SU-DHL-6 (cell line): ENCODE measurements at regions not wholly inside any gene's neighbourhood (a gene's known extent, or its start where the extent isn't known, plus 50 kb on each side); places are given as distances from the start of the nearest gene placed in this dataset.

ENCODE experiments used
- H2AFZ ChIP-seq: fragments of 200-600 bp; sonication (generic); 2 replicates; pipeline ENCODE4 v1.6.1; 2014; ENCODE audit warnings: low read depth, mild to moderate bottlenecking, moderate library complexity, mixed read lengths, antibody characterized with exemption, low read length; ENCODE audit not compliant: severe bottlenecking
- H3F3A ChIP-seq: fragments of 200-600 bp; shearing (Covaris generic); 2 replicates; pipeline ENCODE4 v1.6.0; 2016; ENCODE audit warnings: antibody characterized with exemption, mild to moderate bottlenecking; ENCODE audit not compliant: insufficient read depth
- H3K27ac ChIP-seq: fragments of 200-600 bp; sonication (generic); 2 replicates; pipeline ENCODE4 v1.5.1; 2016; ENCODE audit warnings: low read depth, mild to moderate bottlenecking, low read length, moderate library complexity, mixed read lengths
- H3K27me3 ChIP-seq: fragments of 200-600 bp; sonication (generic), shearing (Covaris generic); 2 replicates; pipeline ENCODE4 v1.6.0; 2014; ENCODE audit warnings: mild to moderate bottlenecking, low read length
- H3K36me3 ChIP-seq: fragments of 200-600 bp; sonication (generic); 2 replicates; pipeline ENCODE4 v1.6.1; 2014; ENCODE audit warnings: mild to moderate bottlenecking, low read length, mixed read lengths
- H3K4me2 ChIP-seq: fragments of 300-600, 200-600 bp; shearing (Covaris generic), sonication (generic); 2 replicates; pipeline ENCODE4 v1.6.0; 2014; ENCODE audit warnings: low read length, low read depth, mild to moderate bottlenecking; ENCODE audit not compliant: poor library complexity, severe bottlenecking
- H3K4me3 ChIP-seq: fragments of 200-600 bp; sonication (generic); 2 replicates; pipeline ENCODE4 v1.5.1; 2014; ENCODE audit warnings: antibody characterized with exemption, low read length, mild to moderate bottlenecking, mixed read lengths; ENCODE audit not compliant: insufficient read depth, poor library complexity, severe bottlenecking
- H3K79me2 ChIP-seq: fragments of 200-600 bp; sonication (generic); 2 replicates; pipeline ENCODE4 v1.6.1; 2014; ENCODE audit warnings: mild to moderate bottlenecking, low read length, moderate library complexity; ENCODE audit not compliant: insufficient read depth
- H3K9ac ChIP-seq: fragments of 200-600 bp; sonication (generic); 2 replicates; pipeline ENCODE4 v1.7.0; 2014; ENCODE audit warnings: mild to moderate bottlenecking, low read length
- H3K9me2 ChIP-seq: fragments of 200-600 bp; sonication (generic); replicated peaks from 2 replicates; pipeline ENCODE4 v1.6.1; 2014; ENCODE audit warnings: low read length; ENCODE audit not compliant: insufficient read depth
- H3K9me3 ChIP-seq: fragments of 200-600 bp; sonication (generic); 2 replicates; pipeline ENCODE4 v1.6.1; 2014; ENCODE audit warnings: low read length, mixed read lengths; ENCODE audit not compliant: insufficient read depth
- H4K20me1 ChIP-seq: fragments of 200-600 bp; sonication (generic); 2 replicates; pipeline ENCODE4 v1.6.1; 2014; ENCODE audit warnings: low read depth, mild to moderate bottlenecking, antibody characterized with exemption, low read length, moderate library complexity, mixed read lengths
- EZH2phosphoT487 ChIP-seq: fragments of 200-600 bp; sonication (generic), shearing (Covaris generic); conservative IDR thresholded peaks from 2 replicates; pipeline ENCODE4 v1.6.1; 2018; ENCODE audit warnings: mild to moderate bottlenecking, antibody characterized with exemption, low read length, moderate library complexity, mixed read lengths
- TF ChIP-seq, protein P1 (sequence below): fragments of 200-600 bp; sonication (generic); IDR thresholded peaks from one replicate; pipeline ENCODE4 v1.5.1; 2017; ENCODE audit warnings: antibody characterized with exemption, mild to moderate bottlenecking, low read length, moderate library complexity; ENCODE audit not compliant: insufficient read depth, poor library complexity, severe bottlenecking

DNA sequence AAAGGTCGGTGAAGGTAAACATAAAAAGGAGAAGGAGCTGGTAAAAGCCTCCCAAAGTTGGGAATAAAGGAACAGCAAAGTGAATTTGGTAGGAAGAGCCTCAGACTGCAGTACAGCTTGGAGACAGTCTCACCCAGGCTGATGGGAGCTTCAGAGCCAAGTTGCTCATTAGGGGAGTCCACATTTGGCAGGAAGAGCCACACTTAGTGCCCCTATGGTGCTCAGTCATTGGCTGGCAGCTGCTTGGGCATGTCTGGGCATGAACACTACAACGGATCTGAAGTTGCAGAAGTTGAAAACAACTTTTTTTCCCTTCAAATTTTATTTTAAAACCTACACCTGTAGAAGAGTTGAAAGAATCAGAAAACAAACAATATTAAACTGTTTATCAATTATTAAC is 2497.3 kb downstream of the ARAP2 start:
- no peaks in the 10 kb centered on the region for H3K27me3 ChIP-seq
- H3K27ac ChIP-seq: no peak overlapping the region
- H3K9ac ChIP-seq: no peak overlapping the region
- TF ChIP-seq, protein P1, sequence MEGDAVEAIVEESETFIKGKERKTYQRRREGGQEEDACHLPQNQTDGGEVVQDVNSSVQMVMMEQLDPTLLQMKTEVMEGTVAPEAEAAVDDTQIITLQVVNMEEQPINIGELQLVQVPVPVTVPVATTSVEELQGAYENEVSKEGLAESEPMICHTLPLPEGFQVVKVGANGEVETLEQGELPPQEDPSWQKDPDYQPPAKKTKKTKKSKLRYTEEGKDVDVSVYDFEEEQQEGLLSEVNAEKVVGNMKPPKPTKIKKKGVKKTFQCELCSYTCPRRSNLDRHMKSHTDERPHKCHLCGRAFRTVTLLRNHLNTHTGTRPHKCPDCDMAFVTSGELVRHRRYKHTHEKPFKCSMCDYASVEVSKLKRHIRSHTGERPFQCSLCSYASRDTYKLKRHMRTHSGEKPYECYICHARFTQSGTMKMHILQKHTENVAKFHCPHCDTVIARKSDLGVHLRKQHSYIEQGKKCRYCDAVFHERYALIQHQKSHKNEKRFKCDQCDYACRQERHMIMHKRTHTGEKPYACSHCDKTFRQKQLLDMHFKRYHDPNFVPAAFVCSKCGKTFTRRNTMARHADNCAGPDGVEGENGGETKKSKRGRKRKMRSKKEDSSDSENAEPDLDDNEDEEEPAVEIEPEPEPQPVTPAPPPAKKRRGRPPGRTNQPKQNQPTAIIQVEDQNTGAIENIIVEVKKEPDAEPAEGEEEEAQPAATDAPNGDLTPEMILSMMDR: no peak
- no peak for TF ChIP-seq EZH2phosphoT487
- H3K9me2 ChIP-seq: no peaks in the 10 kb centered on the region
- H3K4me3 ChIP-seq: no peak overlapping the region
- no peaks in the 10 kb centered on the region for H3K9me3 ChIP-seq
- H4K20me1 ChIP-seq: no peaks in the 10 kb centered on the region
- no peaks in the 10 kb centered on the region for H3K79me2 ChIP-seq
- no peak overlapping the region for H3K4me2 ChIP-seq
- H3F3A ChIP-seq: no peaks in the 10 kb centered on the region
- H3K36me3 ChIP-seq: no peaks in the 10 kb centered on the region
- peak overlapping the region; percentile 74 for H2AFZ ChIP-seq

- Histone ChIP-seq H3K27ac (no peak overlapping the region), H3K9me2 (no peaks in the 10 kb centered on the region), H3K79me2 (no peaks in the 10 kb centered on the region), H4K20me1 (no peaks in the 10 kb centered on the region), H3K4me2 (no peak overlapping the region), H3F3A (no peaks in the 10 kb centered on the region), H3K36me3 (no peaks in the 10 kb centered on the region), H3K9ac (no peak overlapping the region), H3K4me3 (no peak overlapping the region), H3K27me3 (no peaks in the 10 kb centered on the region), H2AFZ (no peak overlapping the region), H3K9me3 (no peaks in the 10 kb centered on the region)
- no peak for TF ChIP-seq EZH2phosphoT487
- TF ChIP-seq, protein P1: no peak
Observed at GRCh38 chr4:33751050-33751449, 2493.3 kb downstream of the ARAP2 start.

DNA sequence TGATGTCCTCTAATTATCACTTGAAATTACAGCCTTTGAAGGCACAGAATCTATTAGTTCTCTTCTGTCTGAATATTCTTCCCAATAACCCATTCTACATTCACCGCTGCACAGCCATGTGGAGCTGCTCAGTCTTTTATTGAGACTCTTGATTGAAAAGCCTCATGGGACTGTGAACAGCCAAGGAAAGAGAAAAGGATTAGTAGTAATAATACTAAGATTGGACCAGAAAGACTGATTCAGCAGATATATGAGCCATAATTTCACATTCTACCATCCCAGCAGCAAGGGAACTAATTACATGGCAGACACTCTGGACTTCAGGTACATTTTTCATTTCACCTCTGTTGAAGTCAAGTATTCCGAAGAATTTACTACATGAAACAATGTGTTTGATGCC is 2471.7 kb downstream of the ARAP2 start:
- Histone ChIP-seq H3K27me3 (no peaks in the 10 kb centered on the region), H4K20me1 (no peaks in the 10 kb centered on the region), H3K9ac (no peak overlapping the region), H3K27ac (no peak overlapping the region), H2AFZ (peak overlapping the region; percentile 30), H3K9me3 (no peaks in the 10 kb centered on the region), H3K36me3 (no peaks in the 10 kb centered on the region), H3K79me2 (no peaks in the 10 kb centered on the region), H3K4me2 (no peak overlapping the region), H3K4me3 (no peak overlapping the region), H3F3A (no peaks in the 10 kb centered on the region), H3K9me2 (no peaks in the 10 kb centered on the region)
- TF ChIP-seq, protein P1: no peak
- TF ChIP-seq EZH2phosphoT487: no peak
